NCI-H128 (cell line): ENCODE measurements at regions not wholly inside any gene's neighbourhood (a gene's known extent, or its start where the extent isn't known, plus 50 kb on each side); places are given as distances from the start of the nearest gene placed in this dataset.
"Not testable (repeated sequence)": the region's sequence is repeated elsewhere in the genome, so short reads cannot be mapped to it uniquely, and the experiment has no call there.

Experiments used
- DNase-seq: peaks from one replicate; lab custom pipeline; 2025; ENCODE audit not compliant: unreplicated experiment; lab: John Stamatoyannopoulos, UW

GRCh38 chr12:18840997-18841396 is 103.1 kb downstream of the CAPZA3 start:
- not testable (repeated sequence) for DNase-seq

- DNase-seq: no peak
These were observed 111.2 kb downstream of the CAPZA3 start for GRCh38 chr12:18849080-18849479.

DNA sequence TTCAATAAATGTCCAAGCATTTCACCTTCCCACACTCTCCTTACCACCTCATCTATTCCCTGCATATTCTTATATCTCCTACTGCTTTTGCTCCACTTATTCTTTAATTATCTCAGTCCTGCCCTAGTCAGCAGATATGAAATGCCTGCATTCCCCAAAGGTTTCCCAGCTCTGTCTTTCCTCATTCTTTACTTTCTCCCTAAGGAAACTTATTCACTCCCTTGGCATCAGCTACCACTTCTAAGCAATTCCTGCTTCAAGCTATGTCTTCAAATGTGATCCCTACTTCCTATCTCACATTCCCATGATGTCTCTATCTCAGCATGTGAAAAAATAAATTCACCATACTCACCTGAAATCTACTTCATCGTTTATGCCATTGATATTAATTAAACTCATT is 111.8 kb downstream of the CAPZA3 start:
- DNase-seq: no peak

- no peak for DNase-seq
These were observed 112.8 kb downstream of the CAPZA3 start for GRCh38 chr12:18850752-18851151.

GRCh38 chr12:18851271-18851670 is 113.4 kb downstream of the CAPZA3 start:
- DNase-seq: no peak

GRCh38 chr12:18853570-18854366 is 115.8 kb downstream of the CAPZA3 start:
- DNase-seq: no peak

GRCh38 chr12:18857656-18858055 is 119.7 kb downstream of the CAPZA3 start:
- DNase-seq: no peak

DNA sequence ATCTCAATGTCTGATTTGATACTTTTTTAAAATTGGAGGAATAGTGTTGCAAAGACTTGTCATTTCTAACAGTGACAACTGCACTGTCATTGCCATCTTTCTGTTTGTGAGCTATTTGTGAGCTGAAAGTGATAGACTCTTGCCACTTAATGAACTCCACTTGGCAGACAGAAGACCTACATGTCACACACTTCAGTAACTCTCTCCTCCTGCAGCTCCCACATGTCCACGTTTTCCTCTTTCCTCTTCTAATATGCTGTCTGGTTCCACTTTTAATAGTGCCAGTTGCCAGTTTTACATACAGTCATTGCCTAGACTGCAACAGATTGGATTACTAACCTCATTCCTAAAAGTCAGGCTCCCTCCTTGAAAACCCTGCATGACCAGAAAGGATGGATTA is 121.5 kb downstream of the CAPZA3 start:
- no peak for DNase-seq

DNA sequence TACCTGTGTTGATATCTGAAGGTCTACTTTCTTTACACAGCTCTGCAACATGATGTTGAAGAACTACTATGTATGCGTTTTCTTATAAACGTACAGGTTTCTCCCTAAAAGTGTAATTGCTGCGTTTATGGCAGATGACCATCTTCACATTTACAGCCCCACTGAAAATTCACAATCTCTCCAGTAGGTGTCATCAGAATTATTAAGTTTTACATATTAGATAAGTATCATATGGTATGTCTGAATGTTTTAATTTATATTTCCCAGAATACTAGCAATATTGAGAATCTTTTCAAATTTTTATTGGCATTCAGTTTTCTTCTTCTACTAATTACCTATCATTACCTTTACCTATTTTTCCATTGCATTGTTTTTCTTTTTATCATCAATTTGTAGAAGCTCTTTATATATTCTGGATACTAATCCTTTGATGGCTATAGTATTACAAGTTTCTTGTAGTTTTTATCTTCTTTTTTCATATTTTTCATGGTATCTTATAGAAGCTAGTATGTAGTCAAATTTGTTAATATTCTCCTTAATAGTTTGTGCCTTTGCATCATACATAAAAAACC is 123.5 kb downstream of the CAPZA3 start:
- no peak for DNase-seq

DNA sequence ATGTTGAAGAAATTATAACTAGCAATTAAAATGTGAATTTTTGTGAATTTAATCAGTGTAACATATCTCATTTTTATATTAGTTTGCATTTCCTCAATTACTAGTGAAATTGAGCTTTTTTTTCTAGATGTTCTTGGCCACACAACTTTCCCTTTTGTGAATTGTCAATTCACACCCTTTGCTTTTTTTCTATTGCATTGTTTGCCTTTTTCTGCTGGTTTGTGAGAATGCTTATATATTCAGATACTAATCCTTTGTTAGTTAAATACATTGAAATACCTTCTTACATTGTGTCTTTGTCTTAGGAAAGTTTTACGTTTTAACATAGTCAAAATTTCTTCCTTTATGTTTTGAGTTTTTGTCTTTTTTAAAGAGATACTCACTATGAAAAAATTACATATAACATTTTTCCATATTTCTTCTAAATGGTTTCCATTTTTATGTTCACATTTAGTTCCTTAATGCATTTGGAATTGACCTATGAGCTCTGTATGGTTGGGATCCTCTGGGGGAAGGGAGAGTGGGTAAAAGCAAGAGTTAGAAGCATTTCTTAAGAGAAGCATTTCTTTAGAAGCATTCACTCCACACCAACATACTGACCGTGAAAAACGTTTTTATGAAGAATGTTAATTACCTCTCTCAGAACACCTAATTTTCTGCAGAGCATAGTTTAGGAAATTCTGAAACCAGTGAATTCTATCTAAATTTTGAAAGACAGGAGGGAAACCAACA is 126.0 kb downstream of the CAPZA3 start:
- no peak for DNase-seq

DNA sequence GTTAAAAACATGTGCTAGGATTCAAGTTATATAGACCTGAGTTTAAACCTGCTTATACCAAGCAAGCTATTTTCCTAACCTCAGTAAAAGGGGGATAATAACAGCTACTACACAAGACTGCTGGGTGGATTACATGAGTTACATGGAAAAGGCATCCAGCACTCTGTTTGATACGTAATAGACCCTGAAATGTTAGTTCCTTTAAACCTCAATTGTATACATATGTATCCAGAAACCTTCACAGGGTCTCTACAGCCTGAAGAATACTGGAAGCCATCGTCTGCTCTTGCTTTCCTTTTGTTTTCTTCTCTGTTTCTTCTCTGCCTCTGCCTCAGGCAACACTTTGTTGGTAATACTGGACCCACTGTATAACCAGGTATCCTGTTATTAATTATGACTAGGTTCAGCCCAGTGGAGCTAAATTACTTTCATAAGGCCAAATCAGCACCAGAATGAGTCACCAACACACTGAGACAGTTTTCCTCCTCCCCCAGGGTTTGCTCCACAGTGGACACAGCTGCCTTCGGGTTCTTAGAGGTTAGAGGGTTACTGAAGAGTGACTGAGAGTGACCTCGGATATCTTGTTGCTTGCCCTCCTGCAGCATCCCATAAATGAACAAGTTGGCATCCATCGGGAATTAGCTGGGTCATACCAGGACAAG is 127.1 kb downstream of the CAPZA3 start:
- no peak for DNase-seq

DNA sequence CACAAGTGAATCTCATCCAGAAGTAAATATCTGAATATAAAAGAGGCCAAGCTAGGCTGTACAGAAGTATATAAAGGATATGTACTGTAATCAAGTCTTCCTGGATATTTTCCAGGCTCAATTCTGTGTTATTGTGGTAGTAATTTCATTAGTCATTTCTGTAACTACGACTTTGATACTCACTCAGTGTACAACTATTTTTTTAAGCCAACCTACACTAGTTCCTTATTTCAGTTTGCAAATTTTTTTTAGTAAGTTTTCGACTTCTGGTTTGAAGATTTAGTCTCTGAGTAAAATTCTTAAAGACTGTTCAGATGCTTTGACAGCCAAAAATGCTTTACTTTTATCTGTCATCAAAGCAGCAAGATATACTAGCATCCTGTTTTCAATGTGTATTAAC is 130.8 kb downstream of the CAPZA3 start:
- DNase-seq: no peak

DNA sequence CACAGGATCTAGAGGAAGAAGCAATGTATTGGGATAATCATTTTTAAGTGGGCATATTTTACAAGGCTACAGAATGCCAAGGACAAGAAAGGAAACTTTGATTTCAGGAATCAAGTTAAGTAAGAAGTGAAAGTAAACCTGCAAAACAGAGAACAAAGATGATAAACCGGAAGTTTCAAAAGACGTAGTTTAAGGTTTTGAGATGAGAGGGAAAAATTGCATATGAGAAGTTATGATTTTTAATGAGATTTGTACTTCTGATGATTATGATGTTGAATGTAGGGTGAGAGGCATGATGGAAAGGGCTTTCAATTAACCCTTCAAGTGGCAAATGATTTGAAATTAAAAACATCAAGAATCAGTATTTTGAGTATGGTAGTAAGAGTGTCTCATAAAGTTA is 134.9 kb downstream of the CAPZA3 start:
- no peak for DNase-seq

DNA sequence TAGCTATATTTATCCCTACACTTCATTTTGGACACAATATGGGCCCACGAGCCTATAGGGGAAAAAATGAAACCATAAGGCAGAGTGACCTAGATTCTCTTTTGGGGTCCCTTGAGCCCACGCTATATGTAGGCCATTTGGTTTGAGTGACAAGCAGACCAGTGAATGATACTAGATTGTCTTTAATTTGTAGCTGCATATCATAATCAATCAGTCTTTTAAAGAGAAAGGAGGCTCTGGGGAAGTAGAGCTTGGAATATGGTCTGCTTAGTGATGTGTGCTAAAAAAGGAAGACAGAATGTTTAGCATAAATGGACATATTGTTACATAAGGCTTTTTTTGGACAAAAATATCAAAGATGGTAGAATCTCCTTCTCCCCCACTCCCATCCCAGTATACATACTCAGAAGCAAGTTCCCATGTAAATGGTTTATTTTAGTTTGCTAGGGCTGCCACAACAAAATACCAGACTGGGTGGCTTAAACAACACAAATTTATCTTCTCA is 140.8 kb downstream of the CAPZA3 start:
- DNase-seq: no peak

DNA sequence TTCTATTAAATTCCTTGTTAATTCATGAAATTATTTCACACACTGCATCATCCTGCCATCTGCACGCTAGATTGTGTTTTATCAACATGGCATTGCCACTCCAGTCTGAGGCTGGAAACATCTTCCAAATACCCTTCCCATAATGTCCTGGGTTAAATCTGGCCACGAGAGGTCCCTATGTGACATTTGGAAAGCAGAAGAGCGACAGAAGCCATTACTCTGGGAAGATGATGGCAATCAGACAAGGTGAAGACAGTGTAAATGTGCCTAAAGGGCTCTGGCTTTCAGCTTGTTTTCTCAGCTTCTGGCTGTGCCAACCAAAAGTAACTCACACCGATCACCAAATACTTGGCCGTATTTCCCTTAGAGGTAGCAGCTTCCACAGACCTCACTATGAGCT is 144.8 kb downstream of the CAPZA3 start:
- DNase-seq: no peak

DNA sequence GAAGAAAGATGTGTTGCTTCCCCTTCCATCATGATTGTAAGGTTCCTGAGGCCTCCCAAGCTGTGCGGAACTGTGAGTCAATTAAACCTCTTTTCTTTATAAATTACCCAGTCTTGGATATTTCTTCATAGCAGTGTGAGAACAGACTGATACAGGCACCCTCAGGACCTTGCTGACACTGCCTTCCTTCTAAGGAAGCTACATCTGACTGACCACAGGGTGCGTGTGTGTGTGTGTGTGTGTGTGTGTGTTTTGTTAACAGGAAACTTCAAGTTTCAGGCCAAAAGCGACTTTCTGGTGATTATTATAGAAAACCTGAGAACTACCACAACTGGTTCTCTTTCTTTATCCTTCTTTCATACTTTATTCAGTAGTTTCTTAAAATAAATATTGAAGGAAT is 149.0 kb downstream of the CAPZA3 start:
- no peak for DNase-seq

DNA sequence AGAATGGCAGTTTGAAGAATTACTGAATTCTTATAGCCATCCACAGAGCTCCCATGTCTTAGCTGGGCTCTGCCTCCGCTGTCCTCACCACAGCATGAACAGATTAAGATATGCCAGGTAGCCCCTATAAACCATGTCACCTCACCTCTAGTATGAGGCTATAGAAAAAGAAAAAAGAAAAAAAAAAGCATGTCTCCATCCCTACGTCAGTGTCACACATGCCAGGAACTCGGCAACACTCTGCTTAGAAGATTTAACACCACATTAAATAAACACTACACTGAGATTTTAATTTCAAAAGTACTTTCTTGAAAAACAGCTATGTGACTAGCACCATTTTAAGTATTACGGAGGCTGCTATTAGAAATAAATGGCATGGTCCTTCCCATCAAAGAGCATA is 149.4 kb downstream of the CAPZA3 start:
- no peak for DNase-seq

- DNase-seq: no peak
These were observed 150.1 kb downstream of the CAPZA3 start for GRCh38 chr12:18888047-18888446.

DNA sequence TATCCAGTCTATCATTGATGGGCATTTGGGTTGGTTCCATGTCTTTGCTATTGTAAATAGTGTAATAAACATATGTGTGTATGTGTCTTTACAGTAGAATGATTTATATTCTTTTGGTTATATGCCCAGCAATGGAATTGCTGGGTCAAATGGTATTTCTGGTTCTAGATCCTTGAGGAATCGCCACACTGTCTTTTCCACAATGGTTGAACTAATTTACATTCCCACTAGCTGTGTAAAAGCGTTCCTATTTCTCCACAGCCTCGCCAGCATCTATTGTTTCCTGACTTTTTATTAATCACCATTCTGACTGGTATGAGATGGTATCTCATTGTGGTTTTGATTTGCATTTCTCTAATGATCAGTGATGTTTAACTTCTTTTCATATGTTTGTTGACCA is 152.7 kb downstream of the CAPZA3 start:
- not testable (repeated sequence) for DNase-seq

DNA sequence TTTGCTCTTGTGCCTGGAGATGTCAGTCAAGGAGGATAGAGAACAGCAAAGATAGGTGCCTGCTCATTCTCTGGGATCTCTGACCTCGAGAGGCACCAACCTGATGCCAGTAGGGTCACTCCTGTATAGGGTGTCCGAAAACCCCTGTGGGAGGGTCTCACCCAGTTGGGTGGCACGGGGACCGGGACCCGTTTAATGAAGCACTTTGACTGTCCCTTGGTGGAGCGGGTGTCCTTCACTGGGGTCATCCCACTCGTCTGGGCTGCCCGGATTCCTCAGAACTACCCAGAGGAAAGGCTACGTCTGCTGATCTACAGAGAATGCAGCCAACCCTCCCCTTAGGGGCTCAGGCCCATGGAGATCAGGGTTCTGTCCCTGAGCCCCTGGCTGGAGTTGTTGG is 157.6 kb downstream of the CAPZA3 start:
- DNase-seq: no peak

DNA sequence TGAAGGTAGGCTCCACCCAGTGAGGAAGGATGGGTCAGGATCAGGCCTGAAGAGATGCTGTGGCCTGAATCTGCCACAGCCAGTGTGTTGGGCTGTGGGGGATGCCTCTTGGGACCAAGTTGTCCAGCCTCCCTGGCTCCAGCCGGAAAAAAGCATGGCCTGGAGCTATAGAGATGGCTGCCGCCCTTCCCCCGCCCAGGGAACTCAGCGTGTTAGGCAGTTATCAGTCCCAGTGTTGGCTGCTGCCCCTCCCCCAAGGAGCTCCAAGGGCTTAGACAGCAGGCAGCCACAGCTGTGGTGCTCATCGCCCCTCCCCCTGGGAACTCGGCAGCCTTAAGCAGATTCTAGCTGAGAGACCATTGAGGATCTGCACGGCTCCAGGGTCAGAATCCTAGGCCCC is 158.0 kb downstream of the CAPZA3 start:
- DNase-seq: no peak

DNA sequence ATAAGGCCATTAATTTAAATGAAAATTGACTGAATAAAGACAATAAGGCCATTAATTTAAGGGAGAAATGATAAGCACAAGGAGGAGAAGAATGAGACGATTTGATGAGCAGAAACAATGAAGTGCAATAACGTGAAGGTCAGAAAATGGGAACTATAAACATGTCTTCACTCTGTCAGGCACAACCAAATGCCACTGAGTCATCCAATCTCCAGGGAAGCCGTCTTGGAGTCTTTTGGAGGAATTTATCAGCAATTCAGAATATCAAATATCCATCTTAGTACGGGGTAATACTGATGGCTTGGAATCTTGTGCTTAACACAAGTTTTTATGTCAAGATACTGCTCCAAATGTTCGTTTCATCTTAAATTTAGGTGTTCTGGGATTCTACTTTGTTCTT is 159.9 kb downstream of the CAPZA3 start:
- no peak for DNase-seq
